OCI-LY1 (cell line): ENCODE measurements at regions not wholly inside any gene's neighbourhood (a gene's known extent, or its start where the extent isn't known, plus 50 kb on each side); places are given as distances from the start of the nearest gene placed in this dataset.

ENCODE experiments used
- CTCF ChIP-seq: fragments of 200-600 bp; sonication (generic), shearing (Covaris generic); IDR thresholded peaks from 2 replicates; pipeline ENCODE4 v1.5.1; 2017; ENCODE audit warnings: mild to moderate bottlenecking, antibody characterized with exemption, low read length, moderate library complexity, mixed read lengths
- EZH2 ChIP-seq: fragments of 200-600 bp; sonication (generic), shearing (Covaris generic); IDR thresholded peaks from 2 replicates; pipeline ENCODE4 v1.8.0; 2017; ENCODE audit warnings: borderline replicate concordance, mixed run types, mild to moderate bottlenecking, antibody characterized with exemption, low read length, moderate library complexity, mixed read lengths

- no peak for TF ChIP-seq CTCF
- TF ChIP-seq EZH2: no peak
These were observed 169.7 kb downstream of the C9orf50 start for GRCh38 chr9:129451089-129451656.
